Mesendoderm (in vitro differentiated cells): ENCODE measurements at regions not wholly inside any gene's neighbourhood (a gene's known extent, or its start where the extent isn't known, plus 50 kb on each side); places are given as distances from the start of the nearest gene placed in this dataset.

ENCODE experiments used
- DNase-seq: peaks from one replicate; pipeline ENCODE4 v3.0.0; 2013
- H2AK5ac ChIP-seq: 2 replicates; pipeline ENCODE4 v1.6.1; 2013; ENCODE audit warnings: low read length, inconsistent platforms
- H2BK120ac ChIP-seq: 2 replicates; pipeline ENCODE4 v1.6.1; 2013; ENCODE audit warnings: low read depth, mild to moderate bottlenecking, low read length, moderate library complexity, mixed read lengths
- H2BK15ac ChIP-seq: replicated peaks from 2 replicates; pipeline ENCODE4 v1.6.1; 2013; ENCODE audit warnings: low read depth, mild to moderate bottlenecking, moderate library complexity
- H2BK5ac ChIP-seq: 2 replicates; pipeline ENCODE4 v1.6.1; 2013; ENCODE audit warnings: low read length, inconsistent platforms
- H3K18ac ChIP-seq: 2 replicates; pipeline ENCODE4 v1.6.1; 2013; ENCODE audit warnings: mild to moderate bottlenecking, low read length, mixed read lengths
- H3K23ac ChIP-seq: one replicate; pipeline ENCODE4 v1.6.1; 2013; ENCODE audit warnings: low read length
- H3K27ac ChIP-seq: 2 replicates; pipeline ENCODE4 v1.5.1; 2013; ENCODE audit warnings: low read depth, mild to moderate bottlenecking, inconsistent platforms, low read length, moderate library complexity
- H3K27me3 ChIP-seq: 2 replicates; pipeline ENCODE4 v1.6.1; 2013; ENCODE audit warnings: low read length, control low read depth, mild to moderate bottlenecking, inconsistent platforms; ENCODE audit not compliant: insufficient read depth, poor library complexity
- H3K36me3 ChIP-seq: 2 replicates; pipeline ENCODE4 v1.6.1; 2013; ENCODE audit warnings: low read length, inconsistent platforms; ENCODE audit not compliant: control insufficient read depth, insufficient read depth
- H3K4ac ChIP-seq: one replicate; pipeline ENCODE4 v1.6.1; 2013; ENCODE audit warnings: low read depth, mild to moderate bottlenecking, low read length, moderate library complexity
- H3K4me1 ChIP-seq: 2 replicates; pipeline ENCODE4 v1.6.1; 2013; ENCODE audit warnings: low read depth, low read length, inconsistent platforms; ENCODE audit not compliant: control insufficient read depth
- H3K4me2 ChIP-seq: 2 replicates; pipeline ENCODE4 v1.6.1; 2013; ENCODE audit warnings: low read length
- H3K4me3 ChIP-seq: 2 replicates; pipeline ENCODE4 v1.5.1; 2013; ENCODE audit warnings: mild to moderate bottlenecking, low read length
- H3K56ac ChIP-seq: one replicate; pipeline ENCODE4 v1.6.1; 2013; ENCODE audit warnings: low read length
- H3K79me1 ChIP-seq: 2 replicates; pipeline ENCODE4 v1.6.1; 2013; ENCODE audit warnings: low read length, inconsistent platforms
- H3K79me2 ChIP-seq: 2 replicates; pipeline ENCODE4 v1.6.1; 2013; ENCODE audit warnings: mild to moderate bottlenecking, low read length; ENCODE audit not compliant: control insufficient read depth, insufficient read depth
- H3K9ac ChIP-seq: 2 replicates; pipeline ENCODE4 v1.6.1; 2013; ENCODE audit warnings: low read length, inconsistent platforms
- H4K5ac ChIP-seq: one replicate; pipeline ENCODE4 v1.6.1; 2013; ENCODE audit warnings: low read length
- H4K8ac ChIP-seq: one replicate; pipeline ENCODE4 v1.6.1; 2013; ENCODE audit warnings: low read depth, mild to moderate bottlenecking, control low read depth, low read length, moderate library complexity
- WGBS: extraction: QIAGEN DNeasy Blood & Tissue Kit; methylation state at CpG from one replicate; pipeline ENCODE4 v1.1.7; 2013; ENCODE audit warnings: low lambda C conversion rate, missing lambda C conversion rate; ENCODE audit not compliant: insufficient coverage; ENCODE audit errors: extremely low coverage; 5-methylcytosine and 5-hydroxymethylcytosine counted together

DNA sequence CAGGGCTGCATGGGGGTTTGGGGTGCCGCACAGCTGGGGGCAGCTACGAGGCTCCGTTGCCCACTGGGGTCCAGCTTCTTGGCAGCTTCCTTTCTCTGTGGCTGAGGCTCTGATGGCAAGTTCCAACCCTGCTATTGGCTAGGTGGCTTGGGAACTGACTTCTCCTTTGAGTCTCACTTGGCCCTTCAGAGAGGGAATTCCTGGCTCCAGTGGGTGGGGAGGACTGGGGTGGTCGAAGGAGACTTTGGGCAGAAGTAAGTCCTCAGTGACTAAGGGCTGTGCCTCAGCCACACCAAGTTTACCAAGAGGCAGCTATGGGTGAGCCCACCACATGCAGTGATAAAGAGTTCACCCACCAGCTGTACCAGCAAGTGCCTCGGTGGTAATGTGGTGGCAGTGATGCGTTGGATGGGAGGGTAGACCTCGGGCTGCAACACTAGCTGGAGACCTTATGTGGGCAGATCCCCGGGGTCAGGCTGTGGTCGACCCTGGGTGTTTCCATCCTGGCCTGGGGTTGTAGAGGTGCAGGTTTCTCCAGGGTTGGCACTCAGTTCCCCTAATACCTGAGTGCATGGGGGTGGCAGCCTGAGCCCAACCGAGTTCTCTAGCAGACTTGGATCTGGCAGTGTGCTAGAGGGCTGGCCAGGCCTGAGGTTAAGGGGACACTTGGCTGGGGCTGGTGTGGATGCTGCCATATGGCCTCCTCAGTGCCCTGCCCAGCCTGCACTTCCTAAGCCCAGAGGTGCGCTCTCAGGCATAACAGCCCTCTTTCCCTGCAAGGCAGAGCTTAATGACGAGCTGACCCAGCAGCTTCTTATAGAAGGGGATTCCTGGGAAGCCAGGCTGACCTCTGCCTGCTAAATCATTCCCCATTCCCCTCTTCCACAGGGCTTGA lies 197.0 kb upstream of the CADM1 start:
- no peak overlapping the region for H2BK15ac ChIP-seq
- no peaks in the 10 kb centered on the region for H3K36me3 ChIP-seq
- H2BK120ac ChIP-seq, result no peak overlapping the region
- no peak overlapping the region for H3K27ac ChIP-seq
- H3K4me2 ChIP-seq, result no peak overlapping the region
- H4K8ac ChIP-seq, result no peak overlapping the region
- no peak overlapping the region for H3K23ac ChIP-seq
- no peak overlapping the region for H3K4me3 ChIP-seq
- H3K56ac ChIP-seq, result no peak overlapping the region
- no peaks in the 10 kb centered on the region for H3K79me1 ChIP-seq
- DNase-seq, result no peak
- H3K79me2 ChIP-seq, result no peaks in the 10 kb centered on the region
- no CpG with 5 or more reads among the region's 12 CpGs for WGBS
- H2BK5ac ChIP-seq, result no peak overlapping the region
- no peaks in the 10 kb centered on the region for H3K4me1 ChIP-seq
- no peak overlapping the region for H2AK5ac ChIP-seq
- no peak overlapping the region for H3K18ac ChIP-seq
- no peak overlapping the region for H3K4ac ChIP-seq
- no peak overlapping the region for H3K9ac ChIP-seq
- H4K5ac ChIP-seq, result no peak overlapping the region
- no peaks in the 10 kb centered on the region for H3K27me3 ChIP-seq

DNA sequence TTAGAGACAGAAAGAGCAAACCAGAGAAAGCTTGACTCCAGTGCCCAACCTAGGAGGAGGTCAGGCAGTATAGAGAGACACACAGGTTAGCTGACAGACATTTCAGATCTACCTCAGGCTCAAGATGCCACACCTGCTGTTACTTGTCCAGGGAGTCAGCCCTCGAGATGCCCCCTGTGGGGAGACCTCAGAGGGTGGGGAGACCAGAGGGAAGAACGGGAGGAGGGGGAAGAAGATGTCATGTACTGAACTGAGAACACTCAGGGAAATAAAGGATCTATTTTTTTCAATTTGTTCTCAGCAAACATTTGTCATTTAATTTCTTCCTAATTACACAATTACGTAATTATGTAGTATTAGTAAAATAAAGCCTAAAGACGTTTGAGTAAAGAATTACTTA lies 196.3 kb upstream of the CADM1 start:
- no peak overlapping the region for H2BK15ac ChIP-seq
- H3K4me1 ChIP-seq, result no peaks in the 10 kb centered on the region
- H3K56ac ChIP-seq, result no peak overlapping the region
- no peaks in the 10 kb centered on the region for H3K79me1 ChIP-seq
- no peak overlapping the region for H3K4me2 ChIP-seq
- no peak overlapping the region for H2BK120ac ChIP-seq
- no peak overlapping the region for H4K8ac ChIP-seq
- H3K27ac ChIP-seq, result no peak overlapping the region
- no peak overlapping the region for H3K23ac ChIP-seq
- no peak overlapping the region for H2BK5ac ChIP-seq
- H3K4me3 ChIP-seq, result no peak overlapping the region
- H3K27me3 ChIP-seq, result no peaks in the 10 kb centered on the region
- H3K9ac ChIP-seq, result no peak overlapping the region
- H3K4ac ChIP-seq, result no peak overlapping the region
- H3K18ac ChIP-seq, result no peak overlapping the region
- DNase-seq, result no peak
- H3K36me3 ChIP-seq, result no peaks in the 10 kb centered on the region
- no peak overlapping the region for H4K5ac ChIP-seq
- H3K79me2 ChIP-seq, result no peaks in the 10 kb centered on the region
- no peak overlapping the region for H2AK5ac ChIP-seq
- 100% methylated on average over 1 of the region's 4 CpGs for WGBS

DNA sequence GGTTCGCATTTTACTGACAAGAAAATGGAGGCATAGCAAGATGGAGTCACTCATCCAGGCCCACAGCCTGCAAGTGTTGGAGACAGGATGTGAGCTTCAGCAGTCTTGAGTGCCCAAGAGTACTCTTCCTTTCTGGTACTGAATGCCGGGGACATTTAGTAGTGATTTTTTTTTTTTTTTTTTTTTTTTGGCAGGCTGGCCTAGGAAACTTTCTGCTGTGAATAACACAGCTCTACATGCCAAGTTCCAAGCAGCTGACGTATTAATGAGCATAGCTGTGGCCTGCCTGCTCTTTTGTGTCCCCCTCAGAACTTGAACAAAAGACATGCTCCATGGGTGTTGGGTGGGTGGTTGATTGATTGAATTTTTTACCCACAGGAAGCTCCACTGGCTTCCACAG lies 195.5 kb upstream of the CADM1 start:
- no peak for DNase-seq
- Histone ChIP-seq H3K56ac (no peak overlapping the region), H3K4ac (no peak overlapping the region), H3K27me3 (no peaks in the 10 kb centered on the region), H4K8ac (no peak overlapping the region), H2BK120ac (no peak overlapping the region), H3K23ac (no peak overlapping the region), H3K4me1 (no peaks in the 10 kb centered on the region), H3K79me2 (no peaks in the 10 kb centered on the region), H4K5ac (no peak overlapping the region), H3K79me1 (no peaks in the 10 kb centered on the region), H2AK5ac (no peak overlapping the region), H3K4me2 (no peak overlapping the region), H2BK5ac (no peak overlapping the region), H3K18ac (no peak overlapping the region), H3K36me3 (no peaks in the 10 kb centered on the region), H3K4me3 (no peak overlapping the region), H3K27ac (no peak overlapping the region), H3K9ac (no peak overlapping the region), H2BK15ac (no peak overlapping the region)
- WGBS, result no CpG with 5 or more reads among the region's 3 CpGs

DNA sequence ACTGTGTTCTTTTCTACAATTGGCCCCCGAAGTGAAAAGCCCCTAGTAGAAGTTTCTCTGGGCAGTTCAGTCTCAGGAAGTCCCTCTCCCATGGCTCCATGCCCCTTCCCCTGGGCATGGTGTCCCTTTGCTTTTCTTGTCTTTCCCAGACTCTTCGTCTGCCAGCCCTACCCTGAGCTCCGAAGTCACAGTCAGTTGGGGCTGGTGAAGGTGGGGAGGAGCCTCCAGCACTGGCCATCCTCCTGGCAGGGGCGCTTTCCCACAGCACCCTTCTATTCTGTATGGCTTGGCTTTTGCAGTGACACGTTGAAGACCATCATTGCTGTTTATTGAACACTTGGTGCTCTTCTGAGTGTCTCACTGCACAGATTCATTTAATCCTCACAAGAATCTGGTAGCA lies 195.1 kb upstream of the CADM1 start:
- Histone ChIP-seq H3K18ac (no peak overlapping the region), H3K4me1 (no peaks in the 10 kb centered on the region)
- no CpG with 5 or more reads among the region's 5 CpGs for WGBS

DNA sequence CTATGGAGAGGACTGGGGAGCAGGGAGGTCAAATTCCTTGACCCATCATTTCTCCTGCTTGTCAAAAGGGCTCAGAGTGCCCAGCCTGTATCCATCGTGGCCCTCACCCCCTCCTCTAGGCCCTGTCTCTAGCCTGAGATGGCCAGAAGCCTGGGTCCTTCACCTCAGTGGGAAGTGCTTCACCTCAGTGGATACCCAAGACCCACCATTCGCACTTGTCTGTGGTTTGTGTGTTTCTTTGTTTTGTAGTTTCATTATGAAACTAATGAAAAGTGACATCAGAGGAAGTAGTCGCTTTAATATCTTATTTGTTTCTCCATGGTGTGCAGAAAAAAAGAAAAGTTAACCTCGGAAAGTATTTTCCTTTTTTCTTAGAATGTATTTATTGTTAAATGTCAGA lies 194.0 kb upstream of the CADM1 start:
- Histone ChIP-seq H2AK5ac (no peak overlapping the region), H4K5ac (no peak overlapping the region), H3K18ac (no peak overlapping the region), H4K8ac (no peak overlapping the region), H2BK120ac (no peak overlapping the region), H3K27me3 (no peaks in the 10 kb centered on the region), H3K4me2 (no peak overlapping the region), H3K27ac (no peak overlapping the region), H2BK5ac (no peak overlapping the region), H3K4ac (no peak overlapping the region), H3K36me3 (no peaks in the 10 kb centered on the region), H3K4me1 (no peaks in the 10 kb centered on the region), H3K56ac (no peak overlapping the region), H2BK15ac (no peak overlapping the region), H3K79me1 (no peaks in the 10 kb centered on the region), H3K9ac (no peak overlapping the region), H3K4me3 (no peak overlapping the region), H3K79me2 (no peaks in the 10 kb centered on the region), H3K23ac (no peak overlapping the region)
- DNase-seq, result no peak
- WGBS, result no CpG with 5 or more reads among the region's 4 CpGs

More for the DNA sequence above, 195.1 kb upstream of the CADM1 start:
- no peak for DNase-seq
- Histone ChIP-seq H3K4ac (no peak overlapping the region), H3K23ac (no peak overlapping the region), H2BK5ac (no peak overlapping the region), H3K4me3 (no peak overlapping the region), H3K27ac (no peak overlapping the region), H2BK15ac (no peak overlapping the region), H3K79me2 (no peaks in the 10 kb centered on the region), H3K56ac (no peak overlapping the region), H4K5ac (no peak overlapping the region), H3K79me1 (no peaks in the 10 kb centered on the region), H3K4me2 (no peak overlapping the region), H2BK120ac (no peak overlapping the region), H4K8ac (no peak overlapping the region), H3K9ac (no peak overlapping the region), H2AK5ac (no peak overlapping the region), H3K36me3 (no peaks in the 10 kb centered on the region), H3K27me3 (no peaks in the 10 kb centered on the region)

DNA sequence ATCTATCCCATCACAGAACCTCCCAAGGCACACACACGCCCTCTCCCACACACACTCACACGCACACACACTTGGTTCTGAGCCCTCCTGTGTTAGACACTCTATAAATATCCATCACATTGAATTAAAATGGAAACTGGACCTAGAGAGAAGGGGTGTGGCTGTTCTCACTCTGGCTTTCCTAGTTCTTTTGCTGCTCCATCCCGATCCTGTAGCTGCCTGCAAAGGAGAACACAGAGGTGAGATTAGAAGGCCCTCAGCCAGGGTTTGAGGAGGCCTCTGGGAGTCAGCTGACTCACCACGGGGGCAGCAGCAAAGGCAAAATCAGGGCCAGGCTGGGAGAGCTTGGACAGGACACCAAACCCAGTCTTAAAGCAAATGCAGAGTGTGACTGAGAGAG lies 192.3 kb upstream of the CADM1 start:
- Histone ChIP-seq H3K4me3 (no peak overlapping the region), H3K4ac (no peak overlapping the region), H3K18ac (no peak overlapping the region), H3K79me2 (no peaks in the 10 kb centered on the region), H3K23ac (no peak overlapping the region), H2BK15ac (no peak overlapping the region), H4K5ac (no peak overlapping the region), H4K8ac (no peak overlapping the region), H3K27me3 (no peaks in the 10 kb centered on the region), H2BK5ac (no peak overlapping the region), H3K79me1 (no peaks in the 10 kb centered on the region), H3K36me3 (no peaks in the 10 kb centered on the region), H3K4me1 (no peaks in the 10 kb centered on the region), H2BK120ac (no peak overlapping the region), H3K56ac (no peak overlapping the region), H3K27ac (no peak overlapping the region), H2AK5ac (no peak overlapping the region), H3K9ac (no peak overlapping the region), H3K4me2 (no peak overlapping the region)
- no peak for DNase-seq
- WGBS, result no CpG with 5 or more reads among the region's 4 CpGs
